H9 (cell line): ENCODE measurements at regions not wholly inside any gene's neighbourhood (a gene's known extent, or its start where the extent isn't known, plus 50 kb on each side); places are given as distances from the start of the nearest gene placed in this dataset.
A peak's percentile ranks its signal among the peaks of the same experiment; 100 is the strongest.

Experiments
- DNase-seq: peaks from one replicate; pipeline ENCODE4 v3.0.0-alpha.2; 2017
- H2AFZ ChIP-seq: one replicate; pipeline ENCODE4 v1.6.1; 2013; ENCODE audit warnings: mild to moderate bottlenecking, low read length, control low read depth, moderate library complexity
- H2AK5ac ChIP-seq: 2 replicates; pipeline ENCODE4 v1.6.1; 2013; ENCODE audit warnings: low read length, control low read depth, mixed read lengths; ENCODE audit not compliant: insufficient read length
- H2BK120ac ChIP-seq: one replicate; pipeline ENCODE4 v1.6.1; 2013; ENCODE audit warnings: low read depth, mild to moderate bottlenecking, low read length, control low read depth, inconsistent platforms; ENCODE audit not compliant: poor library complexity, severe bottlenecking
- H2BK12ac ChIP-seq: 2 replicates; pipeline ENCODE4 v1.6.1; 2013; ENCODE audit warnings: low read length, control low read depth, mixed read lengths, low read depth; ENCODE audit not compliant: insufficient read length
- H2BK15ac ChIP-seq: 2 replicates; pipeline ENCODE4 v1.6.1; 2013; ENCODE audit warnings: low read depth, low read length, control low read depth
- H2BK20ac ChIP-seq: one replicate; pipeline ENCODE4 v1.6.1; 2013; ENCODE audit warnings: low read depth, mild to moderate bottlenecking, low read length, control low read depth, inconsistent platforms; ENCODE audit not compliant: poor library complexity, severe bottlenecking
- H2BK5ac ChIP-seq: 2 replicates; pipeline ENCODE4 v1.6.1; 2013; ENCODE audit warnings: low read length, control low read depth, mixed read lengths; ENCODE audit not compliant: insufficient read length
- H3K14ac ChIP-seq: 2 replicates; pipeline ENCODE4 v1.6.1; 2013; ENCODE audit warnings: low read length, control low read depth; ENCODE audit not compliant: insufficient read depth
- H3K18ac ChIP-seq: 2 replicates; pipeline ENCODE4 v1.6.1; 2013; ENCODE audit warnings: low read depth, mild to moderate bottlenecking, mixed read lengths, low read length, control low read depth; ENCODE audit not compliant: insufficient read length
- H3K23ac ChIP-seq: 2 replicates; pipeline ENCODE4 v1.6.1; 2013; ENCODE audit warnings: low read length, control low read depth, mixed read lengths, low read depth; ENCODE audit not compliant: insufficient read length
- H3K23me2 ChIP-seq: 2 replicates; pipeline ENCODE4 v1.6.1; 2013; ENCODE audit warnings: low read depth, mild to moderate bottlenecking, mixed read lengths, low read length, control low read depth; ENCODE audit not compliant: insufficient read length, poor library complexity, severe bottlenecking
- H3K27ac ChIP-seq: 2 replicates; pipeline ENCODE4 v1.5.1; 2013; ENCODE audit warnings: low read length, control low read depth, mixed read lengths, low read depth; ENCODE audit not compliant: insufficient read length
- H3K27me3 ChIP-seq: 2 replicates; pipeline ENCODE4 v1.6.1; 2013; ENCODE audit warnings: low read length, control low read depth, inconsistent platforms; ENCODE audit not compliant: insufficient read depth
- H3K4ac ChIP-seq: 2 replicates; pipeline ENCODE4 v1.6.1; 2013; ENCODE audit warnings: low read depth, mild to moderate bottlenecking, control low read depth, inconsistent platforms, low read length, moderate library complexity
- H3K4me1 ChIP-seq: 2 replicates; pipeline ENCODE4 v1.6.1; 2013; ENCODE audit warnings: low read length, control low read depth, inconsistent platforms; ENCODE audit not compliant: insufficient read depth
- H3K4me2 ChIP-seq: 2 replicates; pipeline ENCODE4 v1.6.1; 2013; ENCODE audit warnings: low read length, control low read depth, mixed read lengths; ENCODE audit not compliant: insufficient read length, insufficient read depth
- H3K56ac ChIP-seq: 2 replicates; pipeline ENCODE4 v1.6.1; 2013; ENCODE audit warnings: low read depth, mild to moderate bottlenecking, mixed read lengths, low read length, control low read depth; ENCODE audit not compliant: insufficient read length
- H3K79me1 ChIP-seq: 2 replicates; pipeline ENCODE4 v1.6.1; 2013; ENCODE audit warnings: low read depth, mild to moderate bottlenecking, moderate library complexity, low read length, control low read depth, inconsistent platforms; ENCODE audit not compliant: insufficient read depth, poor library complexity, severe bottlenecking
- H3K79me2 ChIP-seq: 2 replicates; pipeline ENCODE4 v1.6.1; 2013; ENCODE audit warnings: low read length, control low read depth, inconsistent platforms; ENCODE audit not compliant: insufficient read depth
- H3K9ac ChIP-seq: 2 replicates; pipeline ENCODE4 v1.6.1; 2013; ENCODE audit warnings: low read length, control low read depth, mixed read lengths; ENCODE audit not compliant: insufficient read length; ENCODE audit errors: extremely low read depth
- H3K9me3 ChIP-seq: one replicate; pipeline ENCODE4 v1.6.1; 2013; ENCODE audit warnings: low read depth, low read length, inconsistent platforms; ENCODE audit not compliant: control insufficient read depth
- H3T11ph ChIP-seq: one replicate; pipeline ENCODE4 v1.6.1; 2013; ENCODE audit warnings: mild to moderate bottlenecking, low read length, control low read depth, inconsistent platforms
- H4K20me1 ChIP-seq: one replicate; pipeline ENCODE4 v1.6.1; 2013; ENCODE audit not compliant: control insufficient read depth, insufficient read length, insufficient read depth
- H4K5ac ChIP-seq: 2 replicates; pipeline ENCODE4 v1.6.1; 2013; ENCODE audit warnings: low read depth, mild to moderate bottlenecking, mixed read lengths, low read length, control low read depth; ENCODE audit not compliant: insufficient read length
- H4K8ac ChIP-seq: replicated peaks from 2 replicates; pipeline ENCODE4 v1.6.1; 2013; ENCODE audit warnings: low read length, control low read depth, mixed read lengths, low read depth; ENCODE audit not compliant: insufficient read length
- H4K91ac ChIP-seq: 2 replicates; pipeline ENCODE4 v1.6.1; 2013; ENCODE audit warnings: low read depth, mild to moderate bottlenecking, moderate library complexity, mixed read lengths, low read length, control low read depth; ENCODE audit not compliant: insufficient read length
- H3K27ac Mint-ChIP-seq, 3 experiments: 2 replicates in 2 of 3; 3 replicates in 1 of 3; pipeline ENCODE4 v1.8.0; 2020 to 2021; ENCODE audit warnings: mixed read lengths in 3 of 3, mild to moderate bottlenecking in 1 of 3, moderate library complexity in 1 of 3
- H3K27me3 Mint-ChIP-seq: 2 replicates; pipeline ENCODE4 v1.8.0; 2021; ENCODE audit warnings: low read depth, mild to moderate bottlenecking, moderate library complexity, mixed read lengths
- H3K36me3 Mint-ChIP-seq, 3 experiments: 2 replicates in 2 of 3; 3 replicates in 1 of 3; pipeline ENCODE4 v1.8.0; 2020 to 2021; ENCODE audit warnings: low read depth in 3 of 3, mixed read lengths in 3 of 3; ENCODE audit not compliant: insufficient read depth in 1 of 3
- H3K4me1 Mint-ChIP-seq, 2 experiments: 2 replicates each; pipeline ENCODE4 v1.8.0; 2020; ENCODE audit warnings: mixed read lengths in 2 of 2
- H3K4me3 Mint-ChIP-seq, 2 experiments: 2 replicates in 1 of 2; 3 replicates in 1 of 2; pipeline ENCODE4 v1.8.0; 2020 to 2021; ENCODE audit warnings: mild to moderate bottlenecking in 2 of 2, mixed read lengths in 2 of 2, moderate library complexity in 1 of 2
- H3K9me3 Mint-ChIP-seq, 2 experiments: 2 replicates in 1 of 2; 3 replicates in 1 of 2; pipeline ENCODE4 v1.8.0; 2020; ENCODE audit warnings: mild to moderate bottlenecking in 2 of 2, mixed read lengths in 2 of 2, moderate library complexity in 1 of 2
- WGBS: extraction: QIAGEN DNeasy Blood & Tissue Kit; methylation state at CpG from one replicate; pipeline ENCODE4 v1.1.7; 2013; ENCODE audit warnings: missing lambda C conversion rate, low lambda C conversion rate, mixed read lengths; ENCODE audit not compliant: insufficient read length; ENCODE audit errors: extremely low coverage; 5-methylcytosine and 5-hydroxymethylcytosine counted together
- TF ChIP-seq, protein P1 (sequence below): fragments of 200-600 bp; sonication (generic); conservative IDR thresholded peaks from 3 replicates; pipeline ENCODE4 v1.8.0; 2021; ENCODE audit warnings: antibody characterized with exemption, mild to moderate bottlenecking

DNA sequence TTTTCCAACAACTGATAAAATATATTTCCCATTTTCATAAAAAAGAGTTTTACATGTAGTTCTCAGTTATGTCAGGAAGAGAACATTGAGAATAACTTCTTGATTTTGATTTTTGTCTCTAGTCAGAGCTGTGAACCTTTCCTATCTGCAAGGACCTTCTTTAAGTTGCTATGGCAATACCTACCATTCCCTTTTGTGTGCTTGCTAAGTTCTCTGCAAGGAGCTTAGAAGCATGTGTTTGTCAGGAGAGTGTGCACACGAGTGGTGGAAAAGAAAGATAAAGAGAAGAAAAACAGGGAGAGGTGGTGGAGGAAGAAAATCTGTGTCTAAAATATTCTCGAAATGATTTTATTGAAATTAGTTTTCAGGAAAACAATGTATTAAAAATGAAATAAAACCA, 140.3 kb upstream of the SLC8A1 start:
- no peak overlapping the region for H3K4ac ChIP-seq
- H4K91ac ChIP-seq, result no peak overlapping the region
- H3K23me2 ChIP-seq, result no peaks in the 10 kb centered on the region
- no peaks in the 10 kb centered on the region for H3K9me3 ChIP-seq
- no peaks in the 10 kb centered on the region for H4K20me1 ChIP-seq
- H3K23ac ChIP-seq, result no peak overlapping the region
- Mint-ChIP-seq H3K4me3 (no peak overlapping the region), H3K27me3 (no peaks in the 10 kb centered on the region), H3K27ac (peak overlapping the region in 1 of 3 experiments; percentile 2; a peak in 4 of 7 replicates), H3K4me1 (peaks cover 8 to 10% of the 10 kb centered on the region in 2 experiments), H3K36me3 (no peaks in the 10 kb centered on the region), H3K9me3 (no peaks in the 10 kb centered on the region)
- no peak overlapping the region for H2BK12ac ChIP-seq
- H3K56ac ChIP-seq, result no peak overlapping the region
- no peaks in the 10 kb centered on the region for H3K27me3 ChIP-seq
- TF ChIP-seq, protein P1, sequence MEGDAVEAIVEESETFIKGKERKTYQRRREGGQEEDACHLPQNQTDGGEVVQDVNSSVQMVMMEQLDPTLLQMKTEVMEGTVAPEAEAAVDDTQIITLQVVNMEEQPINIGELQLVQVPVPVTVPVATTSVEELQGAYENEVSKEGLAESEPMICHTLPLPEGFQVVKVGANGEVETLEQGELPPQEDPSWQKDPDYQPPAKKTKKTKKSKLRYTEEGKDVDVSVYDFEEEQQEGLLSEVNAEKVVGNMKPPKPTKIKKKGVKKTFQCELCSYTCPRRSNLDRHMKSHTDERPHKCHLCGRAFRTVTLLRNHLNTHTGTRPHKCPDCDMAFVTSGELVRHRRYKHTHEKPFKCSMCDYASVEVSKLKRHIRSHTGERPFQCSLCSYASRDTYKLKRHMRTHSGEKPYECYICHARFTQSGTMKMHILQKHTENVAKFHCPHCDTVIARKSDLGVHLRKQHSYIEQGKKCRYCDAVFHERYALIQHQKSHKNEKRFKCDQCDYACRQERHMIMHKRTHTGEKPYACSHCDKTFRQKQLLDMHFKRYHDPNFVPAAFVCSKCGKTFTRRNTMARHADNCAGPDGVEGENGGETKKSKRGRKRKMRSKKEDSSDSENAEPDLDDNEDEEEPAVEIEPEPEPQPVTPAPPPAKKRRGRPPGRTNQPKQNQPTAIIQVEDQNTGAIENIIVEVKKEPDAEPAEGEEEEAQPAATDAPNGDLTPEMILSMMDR, result no peak
- no peak overlapping the region for H4K8ac ChIP-seq
- H4K5ac ChIP-seq, result no peak overlapping the region
- WGBS, result no CpG with 5 or more reads among the region's 2 CpGs
- H3K27ac ChIP-seq, result no peak overlapping the region
- no peak overlapping the region for H2BK5ac ChIP-seq
- no peak for DNase-seq
- no peak overlapping the region for H2BK120ac ChIP-seq
- no peak overlapping the region for H3K18ac ChIP-seq
- no peak overlapping the region for H2BK20ac ChIP-seq
- peaks cover 2% of the 10 kb centered on the region; the same call in 1 of the 2 replicates for H3K4me1 ChIP-seq
- no peak overlapping the region for H3T11ph ChIP-seq
- H3K4me2 ChIP-seq, result no peak overlapping the region
- H3K9ac ChIP-seq, result no peak overlapping the region
- H2BK15ac ChIP-seq, result no peak overlapping the region
- no peaks in the 10 kb centered on the region for H3K79me2 ChIP-seq
- no peak overlapping the region for H3K14ac ChIP-seq
- H2AFZ ChIP-seq, result peak overlapping the region; percentile 52
- H2AK5ac ChIP-seq, result no peak overlapping the region
- no peaks in the 10 kb centered on the region for H3K79me1 ChIP-seq
